Coronary artery (tissue), 2 donors: ENCODE measurements at regions not wholly inside any gene's neighbourhood (a gene's known extent, or its start where the extent isn't known, plus 50 kb on each side); places are given as distances from the start of the nearest gene placed in this dataset.

Experiments
- DNase-seq: peaks from one replicate; pipeline ENCODE4 v3.0.0-alpha.2; 2017; ENCODE audit warnings: low spot score
- H3K27ac ChIP-seq, 2 donors: fragments of 200-600 bp; sonication (generic); one replicate each; pipeline ENCODE4 v1.5.1; 2016 to 2019
- H3K4me3 ChIP-seq: fragments of 200-600 bp; sonication (generic); 2 replicates; pipeline ENCODE4 v1.5.1; 2016; ENCODE audit warnings: mild to moderate bottlenecking, moderate library complexity
- CTCF ChIP-seq: fragments of 200-600 bp; sonication (generic); IDR thresholded peaks from one replicate; pipeline ENCODE4 v1.5.1; 2019; ENCODE audit warnings: antibody characterized with exemption

GRCh38 chr5:160935776-160936175, 83.8 kb upstream of the ATP10B start:
- H3K4me3 ChIP-seq = no peak overlapping the region
- H3K27ac ChIP-seq = no peak overlapping the region
- DNase-seq = no peak
- no peak for TF ChIP-seq CTCF

GRCh38 chr5:160931283-160931682, 79.3 kb upstream of the ATP10B start:
- TF ChIP-seq CTCF = no peak

GRCh38 chr5:160930406-160930805, 78.4 kb upstream of the ATP10B start:
- H3K4me3 ChIP-seq = no peak overlapping the region
- no peak overlapping the region for H3K27ac ChIP-seq
- DNase-seq = no peak
- no peak for TF ChIP-seq CTCF

More at GRCh38 chr5:160931283-160931682, 79.3 kb upstream of the ATP10B start:
- Histone ChIP-seq H3K27ac (no peak overlapping the region), H3K4me3 (no peak overlapping the region)
- DNase-seq = no peak

- TF ChIP-seq CTCF = no peak
- no peak for DNase-seq
- no peak overlapping the region for H3K4me3 ChIP-seq
- H3K27ac ChIP-seq = no peak overlapping the region
These were observed 77.9 kb upstream of the ATP10B start for GRCh38 chr5:160929906-160930305.

GRCh38 chr5:160929360-160929759, 77.3 kb upstream of the ATP10B start:
- DNase-seq = no peak
- H3K27ac ChIP-seq = no peak overlapping the region
- TF ChIP-seq CTCF = no peak
- no peak overlapping the region for H3K4me3 ChIP-seq

GRCh38 chr5:160926428-160926827, 74.4 kb upstream of the ATP10B start:
- DNase-seq = no peak
- H3K4me3 ChIP-seq = no peak overlapping the region
- no peak for TF ChIP-seq CTCF

GRCh38 chr5:160925281-160925680, 73.3 kb upstream of the ATP10B start:
- no peak for DNase-seq
- no peak for TF ChIP-seq CTCF
- no peak overlapping the region for H3K4me3 ChIP-seq
- H3K27ac ChIP-seq = no peak overlapping the region

More at GRCh38 chr5:160926428-160926827, 74.4 kb upstream of the ATP10B start:
- H3K27ac ChIP-seq = no peak overlapping the region
